IPS-20b (cell line): ENCODE measurements at regions not wholly inside any gene's neighbourhood (a gene's known extent, or its start where the extent isn't known, plus 50 kb on each side); places are given as distances from the start of the nearest gene placed in this dataset.

Source experiments
- H3K27ac ChIP-seq: one replicate; pipeline ENCODE4 v1.5.1; 2013; ENCODE audit warnings: low read length
- H3K27me3 ChIP-seq: 2 replicates; pipeline ENCODE4 v1.6.1; 2013; ENCODE audit warnings: mild to moderate bottlenecking, low read length, inconsistent platforms; ENCODE audit not compliant: insufficient read depth
- H3K36me3 ChIP-seq: 2 replicates; pipeline ENCODE4 v1.6.1; 2013; ENCODE audit warnings: low read depth, mild to moderate bottlenecking, inconsistent platforms, low read length, moderate library complexity; ENCODE audit not compliant: insufficient read depth
- H3K4me1 ChIP-seq: 2 replicates; pipeline ENCODE4 v1.6.1; 2013; ENCODE audit warnings: mild to moderate bottlenecking, control low read depth, inconsistent platforms, low read length, moderate library complexity; ENCODE audit not compliant: insufficient read depth
- H3K4me3 ChIP-seq: 2 replicates; pipeline ENCODE4 v1.5.1; 2013; ENCODE audit warnings: mild to moderate bottlenecking, low read length, inconsistent platforms
- H3K9ac ChIP-seq: 2 replicates; pipeline ENCODE4 v1.6.1; 2013; ENCODE audit warnings: low read depth, mild to moderate bottlenecking, inconsistent platforms, low read length, moderate library complexity
- H3K9me3 ChIP-seq: 2 replicates; pipeline ENCODE4 v1.6.1; 2013; ENCODE audit warnings: mild to moderate bottlenecking, low read depth, low read length, inconsistent platforms; ENCODE audit not compliant: insufficient read depth

- no peaks in the 10 kb centered on the region; the same call in 1 of the 2 replicates for H3K27me3 ChIP-seq
- no peaks in the 10 kb centered on the region for H3K36me3 ChIP-seq
- H3K4me1 ChIP-seq = no peaks in the 10 kb centered on the region
- no peak overlapping the region for H3K4me3 ChIP-seq
- H3K9me3 ChIP-seq = no peaks in the 10 kb centered on the region
- H3K27ac ChIP-seq = no peak overlapping the region
- H3K9ac ChIP-seq = no peak overlapping the region
Measured at GRCh38 chr13:31426395-31426794, 226.6 kb downstream of the B3GLCT start.

DNA sequence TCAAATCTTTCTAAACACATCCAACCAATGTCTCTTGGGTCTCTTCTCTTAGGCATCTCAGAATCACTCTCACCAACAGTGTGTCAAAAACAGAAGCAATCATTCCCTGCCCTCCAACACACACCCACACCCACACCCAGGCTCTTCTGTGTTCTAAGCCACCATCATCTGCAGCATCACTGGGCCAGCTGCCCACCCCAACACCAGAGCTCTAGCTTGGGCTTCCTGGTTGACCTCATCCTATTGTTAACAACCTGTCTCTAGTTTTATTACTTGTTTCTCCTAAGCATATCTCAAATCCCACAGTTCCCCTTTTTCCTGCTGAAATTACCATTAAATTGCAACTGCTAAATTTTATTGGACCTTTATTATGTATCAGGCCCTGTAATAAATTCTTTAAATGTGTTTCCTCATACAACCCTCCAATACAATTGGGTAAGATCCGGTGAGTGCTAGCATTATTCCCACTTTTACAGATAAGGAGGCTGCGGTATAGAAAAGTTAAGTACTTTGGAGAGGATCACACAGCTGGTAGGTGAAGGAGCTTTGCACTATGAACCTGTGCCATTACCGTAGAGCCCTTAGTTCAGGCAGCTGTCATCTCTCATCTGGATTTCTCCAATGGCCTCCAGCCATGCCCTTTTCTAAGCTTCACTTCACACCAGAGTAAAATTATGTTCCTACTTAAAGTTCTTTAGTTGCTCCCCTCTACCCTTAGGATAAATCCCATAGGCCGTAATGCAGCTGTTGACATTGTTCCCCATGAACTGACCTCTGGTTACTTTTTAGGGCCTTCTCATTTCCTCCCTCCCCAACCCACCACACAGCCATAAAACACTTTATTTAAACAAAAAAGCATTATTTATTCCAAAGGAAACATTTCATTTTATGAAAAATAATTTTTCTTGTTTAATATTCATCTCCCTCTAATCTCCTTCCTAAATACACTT lies 227.7 kb downstream of the B3GLCT start:
- Histone ChIP-seq H3K36me3 (no peaks in the 10 kb centered on the region), H3K4me3 (no peak overlapping the region), H3K27ac (no peak overlapping the region), H3K9ac (no peak overlapping the region), H3K4me1 (no peaks in the 10 kb centered on the region), H3K9me3 (no peaks in the 10 kb centered on the region), H3K27me3 (no peaks in the 10 kb centered on the region; the same call in 1 of the 2 replicates)

GRCh38 chr13:31431722-31432137 lies 232.0 kb downstream of the B3GLCT start:
- Histone ChIP-seq H3K9me3 (no peaks in the 10 kb centered on the region), H3K4me3 (no peak overlapping the region), H3K36me3 (no peaks in the 10 kb centered on the region), H3K27ac (no peak overlapping the region), H3K4me1 (no peaks in the 10 kb centered on the region), H3K9ac (no peak overlapping the region), H3K27me3 (no peaks in the 10 kb centered on the region)

DNA sequence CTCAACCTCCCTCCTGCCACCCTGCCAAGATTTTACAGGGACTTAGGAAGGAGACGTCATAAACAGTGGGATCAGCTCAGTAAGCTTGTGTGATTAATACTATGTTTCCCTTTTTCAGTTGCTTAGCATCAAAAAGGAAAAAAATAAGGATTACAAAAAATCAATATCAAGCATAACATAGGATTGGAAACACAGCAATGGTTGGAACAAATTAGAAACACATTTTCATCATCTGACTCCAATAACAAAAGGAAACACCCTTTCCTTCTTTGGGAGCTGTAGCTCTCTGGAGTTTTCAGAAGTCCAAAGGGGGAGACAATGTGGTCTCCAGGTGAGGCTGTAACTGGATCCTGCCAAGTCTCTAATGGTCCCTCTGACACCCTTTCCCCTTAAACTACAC lies 233.4 kb downstream of the B3GLCT start:
- Histone ChIP-seq H3K36me3 (no peaks in the 10 kb centered on the region), H3K9ac (no peak overlapping the region), H3K27me3 (no peaks in the 10 kb centered on the region), H3K9me3 (no peaks in the 10 kb centered on the region), H3K27ac (no peak overlapping the region), H3K4me3 (no peak overlapping the region), H3K4me1 (0 out of 2 replicates have a peak, but pooled peaks cover 3% of the 10 kb centered on the region)

GRCh38 chr13:31433746-31434145 lies 234.0 kb downstream of the B3GLCT start:
- H3K27me3 ChIP-seq = no peaks in the 10 kb centered on the region
- no peak overlapping the region for H3K9ac ChIP-seq
- no peaks in the 10 kb centered on the region for H3K36me3 ChIP-seq
- H3K4me3 ChIP-seq = no peak overlapping the region
- H3K27ac ChIP-seq = no peak overlapping the region
- H3K9me3 ChIP-seq = no peaks in the 10 kb centered on the region
- H3K4me1 ChIP-seq = 0 out of 2 replicates have a peak, but pooled peaks cover 3% of the 10 kb centered on the region

GRCh38 chr13:31434613-31435012 lies 234.8 kb downstream of the B3GLCT start:
- Histone ChIP-seq H3K27me3 (no peaks in the 10 kb centered on the region), H3K9ac (no peak overlapping the region), H3K4me1 (0 out of 2 replicates have a peak, but pooled peaks cover 3% of the 10 kb centered on the region), H3K9me3 (no peaks in the 10 kb centered on the region), H3K27ac (no peak overlapping the region), H3K4me3 (no peak overlapping the region), H3K36me3 (no peaks in the 10 kb centered on the region)

GRCh38 chr13:31435536-31435935 lies 235.8 kb downstream of the B3GLCT start:
- Histone ChIP-seq H3K27ac (no peak overlapping the region), H3K9ac (no peak overlapping the region), H3K9me3 (no peaks in the 10 kb centered on the region), H3K4me1 (0 out of 2 replicates have a peak, but pooled peaks cover 3% of the 10 kb centered on the region), H3K4me3 (no peak overlapping the region), H3K27me3 (no peaks in the 10 kb centered on the region), H3K36me3 (no peaks in the 10 kb centered on the region)

GRCh38 chr13:31436478-31436877 lies 236.7 kb downstream of the B3GLCT start:
- Histone ChIP-seq H3K27me3 (no peaks in the 10 kb centered on the region), H3K27ac (no peak overlapping the region), H3K9ac (no peak overlapping the region), H3K9me3 (no peaks in the 10 kb centered on the region), H3K36me3 (no peaks in the 10 kb centered on the region), H3K4me3 (no peak overlapping the region), H3K4me1 (0 out of 2 replicates have a peak, but pooled peaks cover 3% of the 10 kb centered on the region)

DNA sequence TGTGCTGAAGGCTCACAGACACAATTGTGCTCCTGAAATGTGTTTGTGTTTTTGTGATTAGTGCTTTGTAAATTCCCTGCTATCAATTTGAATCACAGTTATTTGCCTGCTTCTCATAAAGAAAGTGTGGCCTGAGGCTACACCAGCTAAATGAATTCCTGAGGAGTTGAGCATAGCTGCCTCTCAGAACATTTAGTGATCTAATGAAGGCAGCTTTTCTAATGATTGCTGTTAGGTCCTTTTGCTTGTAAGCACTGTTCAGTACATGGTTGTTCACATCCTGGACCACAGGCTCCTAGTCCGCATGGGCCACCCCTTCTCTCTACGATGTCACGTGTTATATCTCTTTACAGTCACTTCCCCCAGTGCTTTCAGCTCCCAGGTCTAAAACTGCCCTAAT lies 238.2 kb downstream of the B3GLCT start:
- H3K27ac ChIP-seq = no peak overlapping the region
- H3K4me3 ChIP-seq = no peak overlapping the region
- no peaks in the 10 kb centered on the region for H3K27me3 ChIP-seq
- 0 out of 2 replicates have a peak, but pooled peaks cover 3% of the 10 kb centered on the region for H3K4me1 ChIP-seq
- no peaks in the 10 kb centered on the region for H3K9me3 ChIP-seq
- H3K36me3 ChIP-seq = no peaks in the 10 kb centered on the region
- no peak overlapping the region for H3K9ac ChIP-seq

- Histone ChIP-seq H3K9me3 (no peaks in the 10 kb centered on the region), H3K4me3 (no peak overlapping the region), H3K27me3 (no peaks in the 10 kb centered on the region), H3K4me1 (0 out of 2 replicates have a peak, but pooled peaks cover 3% of the 10 kb centered on the region), H3K36me3 (no peaks in the 10 kb centered on the region), H3K9ac (no peak overlapping the region), H3K27ac (no peak overlapping the region)
Measured at GRCh38 chr13:31440132-31440531, 240.4 kb downstream of the B3GLCT start.

GRCh38 chr13:31441800-31442510 lies 242.2 kb downstream of the B3GLCT start:
- no peaks in the 10 kb centered on the region for H3K27me3 ChIP-seq
- H3K9ac ChIP-seq = no peak overlapping the region
- H3K4me1 ChIP-seq = 0 out of 2 replicates have a peak, but pooled peaks cover 3% of the 10 kb centered on the region
- no peak overlapping the region for H3K27ac ChIP-seq
- H3K4me3 ChIP-seq = no peak overlapping the region
- H3K36me3 ChIP-seq = no peaks in the 10 kb centered on the region
- no peaks in the 10 kb centered on the region for H3K9me3 ChIP-seq
